ENCODE measurements at regions not wholly inside any gene's neighbourhood (a gene's known extent, or its start where the extent isn't known, plus 50 kb on each side); places are given as distances from the start of the nearest gene placed in this dataset.

- DNase-seq = no peak
Measured at GRCh38 chr15:61736790-61737189, 323.5 kb downstream of the VPS13C start.

GRCh38 chr15:61731099-61731498, 329.1 kb downstream of the VPS13C start:
- DNase-seq = no peak

GRCh38 chr15:61729646-61730045, 330.6 kb downstream of the VPS13C start:
- no peak for DNase-seq

GRCh38 chr15:61726166-61726565, 334.1 kb downstream of the VPS13C start:
- no peak for DNase-seq

- no peak for DNase-seq
Measured at GRCh38 chr15:61725251-61725650, 335.0 kb downstream of the VPS13C start.

- no peak for DNase-seq
Measured at GRCh38 chr15:61724251-61724939, 335.9 kb downstream of the VPS13C start.

GRCh38 chr15:61721418-61721817, 338.8 kb downstream of the VPS13C start:
- no peak for DNase-seq

- DNase-seq = no peak
Measured at GRCh38 chr15:61720197-61720704, 340.0 kb downstream of the VPS13C start.

GRCh38 chr15:61715082-61715481, 345.2 kb downstream of the VPS13C start:
- DNase-seq = no peak

- no peak for DNase-seq
Measured at GRCh38 chr15:61712129-61712759, 348.0 kb downstream of the VPS13C start.

- DNase-seq = no peak
Measured at GRCh38 chr15:61702224-61703020, 357.8 kb downstream of the VPS13C start.

- DNase-seq = no peak
Measured at GRCh38 chr15:61701455-61701854, 358.8 kb downstream of the VPS13C start.

- DNase-seq = no peak
Measured at GRCh38 chr15:61700803-61701202, 359.4 kb downstream of the VPS13C start.

- DNase-seq = no peak
Measured at GRCh38 chr15:61697796-61698195, 362.5 kb downstream of the VPS13C start.

- DNase-seq = no peak
Measured at GRCh38 chr15:61689067-61689466, 371.2 kb downstream of the VPS13C start.

GRCh38 chr15:61687651-61688050, 372.6 kb downstream of the VPS13C start:
- DNase-seq = no peak

GRCh38 chr15:61687124-61687523, 373.1 kb downstream of the VPS13C start:
- no peak for DNase-seq

- DNase-seq = no peak
Measured at GRCh38 chr15:61685971-61686370, 374.3 kb downstream of the VPS13C start.

GRCh38 chr15:61685534-61685933, 374.7 kb downstream of the VPS13C start:
- no peak for DNase-seq

GRCh38 chr15:61684749-61685467, 375.3 kb downstream of the VPS13C start:
- DNase-seq = no peak

GRCh38 chr15:61682891-61683735, 377.1 kb downstream of the VPS13C start:
- no peak for DNase-seq

GRCh38 chr15:61681676-61682075, 378.6 kb downstream of the VPS13C start:
- no peak for DNase-seq

Measured in GDM1 (cell line).